GM23248 (cell line): ENCODE measurements at regions not wholly inside any gene's neighbourhood (a gene's known extent, or its start where the extent isn't known, plus 50 kb on each side); places are given as distances from the start of the nearest gene placed in this dataset.

Experiments
- EZH2 ChIP-seq: fragments of 200-600 bp; sonication (generic); IDR thresholded peaks from 2 replicates; pipeline ENCODE4 v1.6.1; 2018; ENCODE audit warnings: antibody characterized with exemption, mild to moderate bottlenecking; ENCODE audit not compliant: insufficient read depth, poor library complexity, severe bottlenecking
- EZH2phosphoT487 ChIP-seq: fragments of 200-600 bp; sonication (generic); IDR thresholded peaks from 2 replicates; pipeline ENCODE4 v1.6.1; 2018; ENCODE audit warnings: antibody characterized with exemption, moderate library complexity, mild to moderate bottlenecking, low read depth; ENCODE audit not compliant: insufficient read depth

- TF ChIP-seq EZH2phosphoT487 (no peak), EZH2 (no peak)
Observed at GRCh38 chr4:136301749-136302495, 1230.4 kb downstream of the PCDH18 start.
